Activated CD4-positive, alpha-beta T cell treated with anti-CD3 and anti-CD28 coated beads for 4 hours (primary cell): ENCODE measurements at regions not wholly inside any gene's neighbourhood (a gene's known extent, or its start where the extent isn't known, plus 50 kb on each side); places are given as distances from the start of the nearest gene placed in this dataset.

Source experiments
- DNase-seq, 2 donors: peaks; one replicate each; pipeline ENCODE4 v3.0.0-alpha.2; 2020

- DNase-seq = no peak
Measured at GRCh38 chr10:83952314-83952713, 187.0 kb upstream of the GHITM start.

- DNase-seq = no peak
Measured at GRCh38 chr10:83953589-83953988, 185.7 kb upstream of the GHITM start.

- no peak for DNase-seq
Measured at GRCh38 chr10:83954193-83954799, 185.0 kb upstream of the GHITM start.

GRCh38 chr10:83955406-83955805 lies 183.9 kb upstream of the GHITM start:
- no peak for DNase-seq

GRCh38 chr10:83957168-83957947 lies 182.0 kb upstream of the GHITM start:
- no peak for DNase-seq

GRCh38 chr10:83959328-83959727 lies 180.0 kb upstream of the GHITM start:
- no peak for DNase-seq

- DNase-seq = no peak
Measured at GRCh38 chr10:83960125-83960524, 179.2 kb upstream of the GHITM start.

- DNase-seq = no peak
Measured at GRCh38 chr10:83961620-83962019, 177.7 kb upstream of the GHITM start.

- no peak for DNase-seq
Measured at GRCh38 chr10:83963446-83963845, 175.9 kb upstream of the GHITM start.

GRCh38 chr10:83965473-83965872 lies 173.8 kb upstream of the GHITM start:
- DNase-seq = no peak

GRCh38 chr10:83968052-83968451 lies 171.3 kb upstream of the GHITM start:
- DNase-seq = no peak

- DNase-seq = no peak
Measured at GRCh38 chr10:83978681-83979383, 160.5 kb upstream of the GHITM start.

GRCh38 chr10:83982812-83983211 lies 156.5 kb upstream of the GHITM start:
- DNase-seq = no peak

- DNase-seq = no peak
Measured at GRCh38 chr10:83983578-83984255, 155.6 kb upstream of the GHITM start.

GRCh38 chr10:83984256-83984640 lies 155.1 kb upstream of the GHITM start:
- DNase-seq = no peak

- no peak for DNase-seq
Measured at GRCh38 chr10:83986800-83987199, 152.5 kb upstream of the GHITM start.

GRCh38 chr10:83987216-83987615 lies 152.1 kb upstream of the GHITM start:
- DNase-seq = no peak

GRCh38 chr10:83988435-83988834 lies 150.9 kb upstream of the GHITM start:
- no peak for DNase-seq

- no peak for DNase-seq
Measured at GRCh38 chr10:83990126-83990525, 149.2 kb upstream of the GHITM start.

GRCh38 chr10:83991986-83992753 lies 147.1 kb upstream of the GHITM start:
- no peak for DNase-seq

GRCh38 chr10:83994325-83994724 lies 145.0 kb upstream of the GHITM start:
- DNase-seq = no peak

- no peak for DNase-seq
Measured at GRCh38 chr10:83995738-83996331, 143.5 kb upstream of the GHITM start.
